T-cell (primary cell): ENCODE measurements at regions not wholly inside any gene's neighbourhood (a gene's known extent, or its start where the extent isn't known, plus 50 kb on each side); places are given as distances from the start of the nearest gene placed in this dataset.

Experiments used
- ATAC-seq, 4 experiments: fragments of 200-7000 bp in 3 of 4; fragments of 150-1000 bp in 1 of 4; cut with Tn5 transposase; replicated peaks in 1 of 4; 1 replicate in 3 of 4; 2 replicates in 1 of 4; pipeline ENCODE4 v1.10.0; 2021; ENCODE audit warnings: moderate library complexity in 3 of 4, mild to moderate bottlenecking in 2 of 4, moderate number of reproducible peaks in 1 of 4
- CTCF ChIA-PET, 2 donors: fragments of 300-600 bp; sonication (Branson Sonifier 250); formaldehyde crosslinking; loops; one replicate each; lab custom pipeline; 2022; ENCODE audit warnings: antibody characterized with exemption in 2 of 2; lab: Charles Lee
- POLR2A ChIA-PET, 2 donors: fragments of 300-600 bp; sonication (Branson Sonifier 250); formaldehyde crosslinking; loops; one replicate each; lab custom pipeline; 2022; ENCODE audit warnings: antibody characterized with exemption in 2 of 2; lab: Charles Lee
- DNase-seq, 35 experiments: peaks; one replicate each; pipeline versions ENCODE4 v3.0.0 to v3.0.0-alpha.2; 2013 to 2023
- H3K27ac ChIP-seq: one replicate; pipeline ENCODE4 v1.5.1; 2013; ENCODE audit warnings: low read length
- H3K27me3 ChIP-seq, 2 experiments: replicated peaks in 1 of 2; 1 replicate in 1 of 2; 2 replicates in 1 of 2; pipeline versions ENCODE4 v1.6.1 to v1.7.0; 2013; ENCODE audit warnings: low read length in 1 of 2, mixed read lengths in 1 of 2; ENCODE audit not compliant: control insufficient read depth in 2 of 2, insufficient read depth in 2 of 2; ENCODE audit errors: extremely low read depth in 1 of 2
- H3K36me3 ChIP-seq, 2 donors: 1 replicate in 1 of 2; 2 replicates in 1 of 2; pipeline versions ENCODE4 v1.6.1 to v1.7.0; 2013; ENCODE audit warnings: low read length in 1 of 2; ENCODE audit not compliant: control insufficient read depth in 2 of 2, insufficient read depth in 1 of 2; ENCODE audit errors: extremely low read depth in 1 of 2
- H3K4me1 ChIP-seq, 2 experiments: 1 replicate in 1 of 2; 2 replicates in 1 of 2; pipeline versions ENCODE4 v1.6.1 to v1.7.0; 2013; ENCODE audit warnings: low read length in 2 of 2, mixed read lengths in 1 of 2; ENCODE audit not compliant: insufficient read depth in 2 of 2, control insufficient read depth in 1 of 2; ENCODE audit errors: extremely low read depth in 1 of 2
- H3K4me3 ChIP-seq, 2 donors: 1 replicate in 1 of 2; 2 replicates in 1 of 2; pipeline versions ENCODE4 v1.5.1 to v1.7.0; 2013; ENCODE audit warnings: mild to moderate bottlenecking in 2 of 2, low read length in 1 of 2, moderate library complexity in 1 of 2; ENCODE audit not compliant: control insufficient read depth in 1 of 2; ENCODE audit errors: extremely low read depth in 1 of 2
- H3K9me3 ChIP-seq: 2 replicates; pipeline ENCODE4 v1.7.0; 2013
- H3K27ac Mint-ChIP-seq, 2 donors: one replicate each; pipeline ENCODE4 v1.8.0; 2020 to 2021; ENCODE audit warnings: mild to moderate bottlenecking in 2 of 2, mixed read lengths in 2 of 2
- H3K27me3 Mint-ChIP-seq, 2 donors: one replicate each; pipeline ENCODE4 v1.8.0; 2021 to 2022; ENCODE audit warnings: mixed read lengths in 2 of 2
- H3K36me3 Mint-ChIP-seq: one replicate; pipeline ENCODE4 v1.8.0; 2021; ENCODE audit warnings: mixed read lengths
- H3K4me1 Mint-ChIP-seq, 3 donors: one replicate each; pipeline ENCODE4 v1.8.0; 2020 to 2022; ENCODE audit warnings: mixed read lengths in 3 of 3, mild to moderate bottlenecking in 1 of 3
- H3K4me3 Mint-ChIP-seq, 3 donors: one replicate each; pipeline ENCODE4 v1.8.0; 2020 to 2022; ENCODE audit warnings: mild to moderate bottlenecking in 3 of 3, mixed read lengths in 3 of 3, moderate library complexity in 3 of 3
- H3K9me3 Mint-ChIP-seq, 3 donors: one replicate each; pipeline ENCODE4 v1.8.0; 2020 to 2022; ENCODE audit warnings: mixed read lengths in 3 of 3
- WGBS: methylation state at CpG from one replicate; pipeline ENCODE4 v1.1.5; 2013; ENCODE audit warnings: missing lambda C conversion rate; ENCODE audit not compliant: insufficient coverage; 5-methylcytosine and 5-hydroxymethylcytosine counted together

- peaks cover 0 to 4% of the 10 kb centered on the region in 2 donors for H3K27me3 Mint-ChIP-seq
- H3K4me1 ChIP-seq = no peaks in the 10 kb centered on the region
- CTCF ChIA-PET = no interaction called here
- DNase-seq = no peak
- no peak overlapping the region for H3K27ac Mint-ChIP-seq
- H3K9me3 ChIP-seq = no peaks in the 10 kb centered on the region
- peaks cover 0 to 3% of the 10 kb centered on the region in 2 experiments for H3K27me3 ChIP-seq
- H3K36me3 ChIP-seq = no peaks in the 10 kb centered on the region
- WGBS = 84% methylated on average over 8 of the region's 10 CpGs
- no peak overlapping the region for H3K27ac ChIP-seq
- POLR2A ChIA-PET = no interaction called here
- no peaks in the 10 kb centered on the region for H3K36me3 Mint-ChIP-seq
- no peak overlapping the region for H3K4me3 ChIP-seq
- ATAC-seq = no peak
- no peaks in the 10 kb centered on the region for H3K4me1 Mint-ChIP-seq
- no peak overlapping the region for H3K4me3 Mint-ChIP-seq
- H3K9me3 Mint-ChIP-seq = peaks cover 0 to 14% (median 10%) of the 10 kb centered on the region in 3 donors
These were observed 244.3 kb downstream of the NR2F2 start for GRCh38 chr15:96574782-96575181.

GRCh38 chr15:96576596-96576995 lies 246.1 kb downstream of the NR2F2 start:
- Histone ChIP-seq H3K4me3 (no peak overlapping the region), H3K27ac (no peak overlapping the region), H3K4me1 (no peaks in the 10 kb centered on the region), H3K9me3 (no peaks in the 10 kb centered on the region), H3K36me3 (no peaks in the 10 kb centered on the region), H3K27me3 (peaks cover 0 to 3% of the 10 kb centered on the region in 2 experiments)
- Mint-ChIP-seq H3K27me3 (peaks cover 0 to 4% of the 10 kb centered on the region in 2 donors), H3K4me1 (no peaks in the 10 kb centered on the region), H3K4me3 (no peak overlapping the region), H3K36me3 (no peaks in the 10 kb centered on the region), H3K27ac (no peak overlapping the region), H3K9me3 (peaks cover 0 to 10% (median 10%) of the 10 kb centered on the region in 3 donors)
- POLR2A ChIA-PET = no interaction called here
- CTCF ChIA-PET = no interaction called here
- ATAC-seq (no peak), DNase-seq (no peak)
- no CpG with 5 or more reads among the region's 6 CpGs for WGBS

- CTCF ChIA-PET = no interaction called here
- Mint-ChIP-seq H3K9me3 (no peaks in the 10 kb centered on the region), H3K27ac (no peak overlapping the region)
These were observed 247.9 kb downstream of the NR2F2 start for GRCh38 chr15:96578393-96578792.

GRCh38 chr15:96581371-96581770 lies 250.9 kb downstream of the NR2F2 start:
- DNase-seq (no peak), ATAC-seq (no peak)
- H3K4me3 Mint-ChIP-seq = no peak overlapping the region
- H3K36me3 Mint-ChIP-seq = no peaks in the 10 kb centered on the region
- H3K36me3 ChIP-seq = no peaks in the 10 kb centered on the region
- ChIA-PET POLR2A (no interaction called here), CTCF (no interaction called here)
- H3K4me3 ChIP-seq = no peak overlapping the region
- H3K27me3 ChIP-seq = no peaks in the 10 kb centered on the region
- H3K27ac Mint-ChIP-seq = no peak overlapping the region
- WGBS = 60% methylated on average over 1 of the region's 11 CpGs
- H3K4me1 Mint-ChIP-seq = no peaks in the 10 kb centered on the region
- H3K27ac ChIP-seq = no peak overlapping the region
- H3K27me3 Mint-ChIP-seq = peaks cover 0 to 14% of the 10 kb centered on the region in 2 donors
- no peaks in the 10 kb centered on the region for H3K9me3 Mint-ChIP-seq
- H3K4me1 ChIP-seq = no peaks in the 10 kb centered on the region
- H3K9me3 ChIP-seq = no peaks in the 10 kb centered on the region

More at GRCh38 chr15:96578393-96578792, 247.9 kb downstream of the NR2F2 start:
- H3K4me3 ChIP-seq = no peak overlapping the region
- DNase-seq = no peak
- no peaks in the 10 kb centered on the region for H3K4me1 Mint-ChIP-seq
- H3K36me3 Mint-ChIP-seq = no peaks in the 10 kb centered on the region
- no peak overlapping the region for H3K27ac ChIP-seq
- no peaks in the 10 kb centered on the region for H3K36me3 ChIP-seq
- 67% methylated on average over 3 of the region's 5 CpGs for WGBS
- H3K4me3 Mint-ChIP-seq = no peak overlapping the region
- H3K27me3 ChIP-seq = peaks cover 0 to 3% of the 10 kb centered on the region in 2 experiments
- H3K4me1 ChIP-seq = no peaks in the 10 kb centered on the region
- no peaks in the 10 kb centered on the region for H3K9me3 ChIP-seq
- no peak for ATAC-seq
- H3K27me3 Mint-ChIP-seq = peaks cover 0 to 10% of the 10 kb centered on the region in 2 donors
- POLR2A ChIA-PET = no interaction called here

GRCh38 chr15:96582473-96582872 lies 252.0 kb downstream of the NR2F2 start:
- Histone ChIP-seq H3K4me1 (no peaks in the 10 kb centered on the region), H3K9me3 (no peaks in the 10 kb centered on the region), H3K36me3 (no peaks in the 10 kb centered on the region), H3K27me3 (no peaks in the 10 kb centered on the region), H3K27ac (no peak overlapping the region), H3K4me3 (no peak overlapping the region)
- ChIA-PET POLR2A (no interaction called here), CTCF (no interaction called here)
- peaks cover 0 to 14% of the 10 kb centered on the region in 2 donors for H3K27me3 Mint-ChIP-seq
- H3K36me3 Mint-ChIP-seq = no peaks in the 10 kb centered on the region
- DNase-seq (no peak), ATAC-seq (no peak)
- H3K9me3 Mint-ChIP-seq = no peaks in the 10 kb centered on the region
- H3K4me3 Mint-ChIP-seq = no peak overlapping the region
- no peaks in the 10 kb centered on the region for H3K4me1 Mint-ChIP-seq
- H3K27ac Mint-ChIP-seq = no peak overlapping the region
- WGBS = 82% methylated on average over 9 of the region's 11 CpGs

GRCh38 chr15:96583671-96584070 lies 253.2 kb downstream of the NR2F2 start:
- WGBS = 94% methylated on average over 2 of the region's 2 CpGs
- no peak overlapping the region for H3K4me3 Mint-ChIP-seq
- ChIA-PET CTCF (interaction anchor here in 1 of 2 donors (0.7 kb wide), 1 partner anchor 104 kb away, joined by 3 read pairs; no protein-coding TSS in a partner anchor), POLR2A (no interaction called here)
- Histone ChIP-seq H3K4me1 (no peaks in the 10 kb centered on the region), H3K27me3 (no peaks in the 10 kb centered on the region), H3K9me3 (no peaks in the 10 kb centered on the region), H3K4me3 (no peak overlapping the region), H3K36me3 (no peaks in the 10 kb centered on the region), H3K27ac (no peak overlapping the region)
- H3K4me1 Mint-ChIP-seq = no peaks in the 10 kb centered on the region
- H3K27me3 Mint-ChIP-seq = peaks cover 0 to 14% of the 10 kb centered on the region in 2 donors
- H3K27ac Mint-ChIP-seq = no peak overlapping the region
- no peaks in the 10 kb centered on the region for H3K9me3 Mint-ChIP-seq
- H3K36me3 Mint-ChIP-seq = no peaks in the 10 kb centered on the region
- no peak for ATAC-seq
- DNase-seq = no peak
